GM13977 (cell line): ENCODE measurements at regions not wholly inside any gene's neighbourhood (a gene's known extent, or its start where the extent isn't known, plus 50 kb on each side); places are given as distances from the start of the nearest gene placed in this dataset.

Experiments
- DNase-seq: peaks from one replicate; pipeline ENCODE4 v3.0.0; 2012; ENCODE audit warnings: low spot score
- in situ Hi-C: fragments of 300-500 bp; cut with MboI; formaldehyde crosslinking; loops from one replicate; pipeline ENCODE4 v1.12.0; 2022; ENCODE audit warnings: low sequenced_read_pairs, low pct_unique_long_range_greater_than_20kb, mixed read lengths, inconsistent platforms; ENCODE audit not compliant: unreplicated experiment
- TF ChIP-seq, protein P1 (sequence below): IDR thresholded peaks from 2 replicates; pipeline ENCODE4 v1.5.1; 2012; ENCODE audit warnings: mild to moderate bottlenecking, control low read depth; ENCODE audit not compliant: insufficient read depth; ENCODE audit errors: extremely low read depth, missing control alignments

DNA sequence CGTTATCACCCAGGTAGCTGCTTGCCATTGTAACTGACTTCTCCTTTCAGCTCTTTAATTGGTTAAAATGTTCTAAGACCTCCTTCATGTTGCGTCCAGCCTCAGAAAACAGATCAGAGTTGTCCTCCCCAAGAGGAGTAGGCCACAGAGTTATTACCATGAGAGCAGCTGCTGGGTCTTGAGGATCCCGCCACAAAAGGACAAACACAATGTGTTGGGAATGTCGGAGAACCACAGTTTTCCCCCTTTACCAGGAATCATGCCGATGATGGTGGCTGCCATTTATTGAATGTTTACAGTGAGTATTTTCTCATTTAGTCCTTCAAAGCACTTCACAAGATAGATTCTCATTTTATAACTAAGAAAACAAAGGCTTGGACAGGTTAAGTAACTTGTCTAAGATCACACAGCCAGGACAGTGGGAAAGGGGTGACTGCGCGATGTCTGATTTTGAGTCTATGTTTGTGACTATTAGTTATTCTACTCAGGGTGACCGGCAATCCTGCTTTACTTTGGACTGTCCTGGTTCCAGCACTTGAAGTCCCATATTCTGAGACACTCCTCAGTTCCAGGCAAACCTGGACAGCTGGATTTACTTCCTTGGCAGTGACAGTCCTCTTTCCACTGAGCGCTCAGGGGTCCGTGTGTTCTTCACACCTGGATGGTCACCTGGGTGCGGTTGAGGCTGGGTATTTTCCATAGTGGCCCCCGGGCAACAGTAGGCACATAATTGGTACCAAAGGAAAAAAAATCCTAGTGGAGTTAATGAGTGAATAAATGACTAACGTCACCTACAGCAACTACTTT is 93.6 kb downstream of the LIPG start:
- TF ChIP-seq, protein P1, sequence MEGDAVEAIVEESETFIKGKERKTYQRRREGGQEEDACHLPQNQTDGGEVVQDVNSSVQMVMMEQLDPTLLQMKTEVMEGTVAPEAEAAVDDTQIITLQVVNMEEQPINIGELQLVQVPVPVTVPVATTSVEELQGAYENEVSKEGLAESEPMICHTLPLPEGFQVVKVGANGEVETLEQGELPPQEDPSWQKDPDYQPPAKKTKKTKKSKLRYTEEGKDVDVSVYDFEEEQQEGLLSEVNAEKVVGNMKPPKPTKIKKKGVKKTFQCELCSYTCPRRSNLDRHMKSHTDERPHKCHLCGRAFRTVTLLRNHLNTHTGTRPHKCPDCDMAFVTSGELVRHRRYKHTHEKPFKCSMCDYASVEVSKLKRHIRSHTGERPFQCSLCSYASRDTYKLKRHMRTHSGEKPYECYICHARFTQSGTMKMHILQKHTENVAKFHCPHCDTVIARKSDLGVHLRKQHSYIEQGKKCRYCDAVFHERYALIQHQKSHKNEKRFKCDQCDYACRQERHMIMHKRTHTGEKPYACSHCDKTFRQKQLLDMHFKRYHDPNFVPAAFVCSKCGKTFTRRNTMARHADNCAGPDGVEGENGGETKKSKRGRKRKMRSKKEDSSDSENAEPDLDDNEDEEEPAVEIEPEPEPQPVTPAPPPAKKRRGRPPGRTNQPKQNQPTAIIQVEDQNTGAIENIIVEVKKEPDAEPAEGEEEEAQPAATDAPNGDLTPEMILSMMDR = no peak
- in situ Hi-C loops = no loop called here
- DNase-seq = no peak

DNA sequence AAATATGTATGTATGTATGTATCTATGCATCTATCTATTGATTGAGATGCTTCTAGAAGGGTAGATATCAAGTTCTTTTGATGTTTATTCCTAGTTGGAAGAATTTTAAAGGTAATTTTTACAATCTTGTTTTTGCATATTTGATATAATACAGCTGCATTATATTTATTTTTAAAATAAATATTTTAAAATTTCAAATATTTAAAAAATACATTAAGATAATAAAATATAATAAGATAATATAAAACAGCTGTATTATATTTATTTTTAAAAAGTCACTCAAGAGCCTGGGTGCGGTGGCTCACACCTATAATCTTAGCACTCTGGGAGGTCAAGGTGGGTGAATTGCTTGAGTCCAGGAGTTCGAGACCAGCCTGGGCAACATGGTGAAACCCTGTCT is 92.5 kb downstream of the LIPG start:
- in situ Hi-C loops = no loop called here
- no peak for DNase-seq
- TF ChIP-seq, protein P1 = no peak

DNA sequence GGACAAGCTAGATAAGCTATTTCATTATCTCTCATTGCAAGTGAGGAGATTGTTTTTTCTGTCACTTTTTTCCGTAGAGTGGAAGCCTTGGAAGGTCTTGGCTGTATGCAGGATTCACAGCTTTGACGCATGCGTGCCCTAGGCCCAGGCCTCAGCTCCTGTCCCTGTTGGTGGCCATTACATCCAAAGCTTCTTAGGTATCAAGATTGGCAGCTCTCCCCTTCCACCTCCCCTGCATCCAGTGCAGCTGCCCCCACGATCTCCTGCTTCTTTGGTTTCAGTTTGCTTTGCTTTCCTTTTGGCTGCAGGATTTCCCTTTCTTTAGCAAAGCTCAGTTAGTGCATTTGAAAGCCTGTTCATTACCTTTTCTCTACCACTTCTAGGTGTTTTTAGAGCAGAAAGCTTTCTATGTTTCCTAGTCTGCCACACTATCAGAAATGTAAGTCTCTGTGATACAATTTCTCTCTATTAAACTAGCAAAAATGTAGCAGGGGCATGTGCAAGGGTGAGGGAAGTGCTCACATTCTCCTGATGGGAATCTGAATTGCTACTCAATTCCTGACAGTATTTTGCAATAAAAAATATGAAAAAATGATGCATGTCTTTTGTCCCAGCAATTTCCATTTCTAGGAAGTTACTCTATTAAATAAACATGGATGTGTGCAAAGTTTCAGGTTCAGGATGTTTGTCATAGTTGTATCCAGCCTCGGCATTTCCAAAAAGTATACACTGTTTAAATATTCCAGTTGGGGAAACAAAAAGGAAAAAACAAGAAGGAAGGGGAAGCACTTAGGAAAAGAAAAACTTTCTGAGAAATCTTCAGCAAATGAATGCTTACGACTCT is 91.2 kb downstream of the LIPG start:
- in situ Hi-C loops = no loop called here
- no peak for DNase-seq
- TF ChIP-seq, protein P1 = no peak

DNA sequence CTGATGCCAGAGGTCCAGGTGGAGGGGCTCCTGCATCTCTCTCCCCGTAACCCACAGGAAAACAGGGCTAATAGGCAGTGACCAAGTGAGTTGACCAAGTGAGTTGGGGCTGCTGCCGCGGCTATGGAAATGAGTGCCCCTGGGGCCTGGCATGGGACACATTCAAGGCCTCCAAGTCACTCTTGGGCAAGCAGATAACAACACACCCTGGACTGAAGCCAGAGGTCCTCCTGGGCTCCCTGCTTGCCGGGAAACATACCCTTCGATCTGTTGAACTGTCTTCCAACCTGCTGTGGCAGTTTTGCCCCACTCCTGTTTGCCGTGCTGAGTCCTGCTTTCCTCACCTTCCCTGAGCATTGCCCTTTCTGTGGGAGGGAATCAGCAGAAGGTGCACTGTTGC is 89.2 kb downstream of the LIPG start:
- no peak for DNase-seq
- TF ChIP-seq, protein P1 = no peak
- in situ Hi-C loops = no loop called here

DNA sequence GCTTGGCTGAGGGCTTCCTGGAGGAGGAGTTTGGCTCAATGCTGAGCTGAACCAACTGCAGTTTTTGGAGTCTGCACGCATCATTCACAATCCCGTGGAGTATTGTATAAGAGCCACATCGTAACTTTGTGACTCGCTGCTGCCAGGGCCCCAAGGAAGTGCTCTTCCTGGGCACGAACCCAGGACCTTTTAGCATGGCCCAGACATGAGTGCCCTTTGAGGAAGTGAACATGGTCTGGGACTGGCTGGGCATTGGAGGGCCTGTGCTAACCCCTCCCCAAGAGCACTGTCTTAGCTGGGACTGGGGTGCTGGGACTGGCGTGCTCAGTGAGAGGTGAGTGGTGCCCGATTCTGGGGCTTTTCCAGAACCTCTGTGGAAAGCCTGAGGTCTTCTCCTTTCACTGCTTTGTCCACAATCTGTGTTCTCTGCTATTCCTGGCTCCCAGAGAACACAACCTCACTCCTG is 88.6 kb downstream of the LIPG start:
- in situ Hi-C loops = no loop called here
- DNase-seq = no peak
- TF ChIP-seq, protein P1 = no peak

DNA sequence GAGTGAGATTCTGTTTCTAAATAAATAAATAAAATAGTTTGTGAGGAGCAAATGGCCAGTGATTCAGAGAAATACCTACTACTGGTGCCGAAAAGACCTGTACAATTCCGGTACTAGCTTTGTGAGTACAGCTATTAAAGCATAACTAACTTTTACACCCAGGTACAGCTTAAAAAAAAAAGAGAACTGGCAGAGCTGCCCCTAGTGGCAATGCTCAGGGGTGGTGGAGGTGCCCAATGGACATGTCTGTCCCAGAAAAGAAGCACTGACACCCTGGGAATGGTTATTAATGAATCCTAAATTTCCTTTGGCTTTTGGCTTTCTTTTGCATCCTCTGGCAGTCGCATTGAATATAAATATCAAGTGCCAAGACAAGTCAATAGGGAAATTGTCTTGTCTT is 87.0 kb downstream of the LIPG start:
- TF ChIP-seq, protein P1 = no peak
- in situ Hi-C loops = no loop called here
- DNase-seq = no peak
